ENCODE measurements at regions not wholly inside any gene's neighbourhood (a gene's known extent, or its start where the extent isn't known, plus 50 kb on each side); places are given as distances from the start of the nearest gene placed in this dataset.
A peak's percentile ranks its signal among the peaks of the same experiment; 100 is the strongest.
"Not testable (repeated sequence)": the region's sequence is repeated elsewhere in the genome, so short reads cannot be mapped to it uniquely, and the experiment has no call there.

- DNase-seq = no peak
Measured at GRCh38 chr4:72767618-72768302, 198.7 kb upstream of the ADAMTS3 start.

- not testable (repeated sequence) for DNase-seq
Measured at GRCh38 chr4:72765788-72766187, 196.8 kb upstream of the ADAMTS3 start.

GRCh38 chr4:72761368-72762038 lies 192.5 kb upstream of the ADAMTS3 start:
- DNase-seq = no peak

- not testable (repeated sequence) for DNase-seq
Measured at GRCh38 chr4:72753414-72753813, 184.4 kb upstream of the ADAMTS3 start.

- DNase-seq = no peak
Measured at GRCh38 chr4:72744103-72744725, 175.2 kb upstream of the ADAMTS3 start.

- DNase-seq = peak; percentile 4
Measured at GRCh38 chr4:72743078-72743477, 174.1 kb upstream of the ADAMTS3 start.

GRCh38 chr4:72715299-72715698 lies 146.3 kb upstream of the ADAMTS3 start:
- DNase-seq = no peak

GRCh38 chr4:72714482-72715279 lies 145.7 kb upstream of the ADAMTS3 start:
- DNase-seq = no peak

- no peak for DNase-seq
Measured at GRCh38 chr4:72712997-72713396, 144.0 kb upstream of the ADAMTS3 start.

- no peak for DNase-seq
Measured at GRCh38 chr4:72709475-72709874, 140.5 kb upstream of the ADAMTS3 start.

GRCh38 chr4:72706684-72707083 lies 137.7 kb upstream of the ADAMTS3 start:
- DNase-seq = no peak

- DNase-seq = not testable (repeated sequence)
Measured at GRCh38 chr4:72704925-72705640, 136.1 kb upstream of the ADAMTS3 start.

GRCh38 chr4:72702948-72703347 lies 133.9 kb upstream of the ADAMTS3 start:
- no peak for DNase-seq

GRCh38 chr4:72701987-72702819 lies 133.2 kb upstream of the ADAMTS3 start:
- DNase-seq = peak; percentile 80

- no peak for DNase-seq
Measured at GRCh38 chr4:72690771-72691170, 121.8 kb upstream of the ADAMTS3 start.

GRCh38 chr4:72689923-72690322 lies 120.9 kb upstream of the ADAMTS3 start:
- no peak for DNase-seq

GRCh38 chr4:72686390-72686789 lies 117.4 kb upstream of the ADAMTS3 start:
- DNase-seq = not testable (repeated sequence)

- DNase-seq = no peak
Measured at GRCh38 chr4:72679666-72680065, 110.6 kb upstream of the ADAMTS3 start.

GRCh38 chr4:72677886-72678285 lies 108.9 kb upstream of the ADAMTS3 start:
- no peak for DNase-seq

- DNase-seq = no peak
Measured at GRCh38 chr4:72677265-72677664, 108.2 kb upstream of the ADAMTS3 start.

GRCh38 chr4:72671980-72672379 lies 103.0 kb upstream of the ADAMTS3 start:
- DNase-seq = no peak

GRCh38 chr4:72670521-72670920 lies 101.5 kb upstream of the ADAMTS3 start:
- DNase-seq = no peak

Measured in hematopoietic multipotent progenitor cell treated with erythropoietin and hydrocortisone succinate and interleukin-3 and kit ligand, for 4 days (in vitro differentiated cells).